PC-9 (cell line): ENCODE measurements at regions not wholly inside any gene's neighbourhood (a gene's known extent, or its start where the extent isn't known, plus 50 kb on each side); places are given as distances from the start of the nearest gene placed in this dataset.

Experiments used
- BruUV-seq: library from RNA; stranded (reverse); fragments of 400-500 nt; replicated peaks from 2 replicates; lab custom pipeline; 2021; lab: Mats Ljungman, UMichigan
- CTCF ChIA-PET: fragments of 300-600 bp; sonication (Branson Sonifier 250); formaldehyde crosslinking; loops from one replicate; lab custom pipeline; 2022; ENCODE audit warnings: antibody characterized with exemption; lab: Charles Lee
- POLR2A ChIA-PET: fragments of 300-600 bp; sonication (Branson Sonifier 250); formaldehyde crosslinking; loops from one replicate; lab custom pipeline; 2022; ENCODE audit warnings: antibody characterized with exemption; ENCODE audit not compliant: unreplicated experiment; lab: Charles Lee
- DNase-seq, 2 experiments: peaks; one replicate each; pipeline versions ENCODE4 v3.0.0 to v3.0.0-alpha.2; 2015 to 2022; ENCODE audit warnings: mixed read lengths in 1 of 2
- H2AFZ ChIP-seq: fragments of 200-600 bp; sonication (generic); 2 replicates; pipeline ENCODE4 v1.8.1; 2017; ENCODE audit warnings: antibody characterized with exemption
- H3F3A ChIP-seq: fragments of 200-600 bp; sonication (generic); 2 replicates; pipeline ENCODE4 v1.8.1; 2017; ENCODE audit warnings: antibody characterized with exemption, mild to moderate bottlenecking, low read depth; ENCODE audit not compliant: insufficient read depth
- H3K27ac ChIP-seq: fragments of 200-600 bp; sonication (generic); 2 replicates; pipeline ENCODE4 v1.6.1; 2016; ENCODE audit warnings: mixed run types
- H3K27me3 ChIP-seq: fragments of 200-600 bp; sonication (generic); 2 replicates; pipeline ENCODE4 v1.6.1; 2016; ENCODE audit warnings: low read depth, mixed run types; ENCODE audit not compliant: insufficient read depth
- H3K36me3 ChIP-seq: fragments of 200-600 bp; sonication (generic); 2 replicates; pipeline ENCODE4 v1.6.1; 2016; ENCODE audit warnings: low read depth, mixed run types
- H3K4me1 ChIP-seq: fragments of 200-600 bp; sonication (generic); replicated peaks from 2 replicates; pipeline ENCODE4 v1.6.1; 2016; ENCODE audit warnings: mixed run types; ENCODE audit not compliant: insufficient read depth
- H3K4me2 ChIP-seq: fragments of 200-600 bp; sonication (generic); 2 replicates; pipeline ENCODE4 v1.6.1; 2017; ENCODE audit warnings: mixed run types
- H3K4me3 ChIP-seq: fragments of 200-600 bp; sonication (generic); 2 replicates; pipeline ENCODE4 v1.6.1; 2016; ENCODE audit warnings: mixed run types
- H3K79me2 ChIP-seq: fragments of 200-600 bp; sonication (generic); 2 replicates; pipeline ENCODE4 v1.6.1; 2017; ENCODE audit warnings: low read depth, mixed run types
- H3K9me2 ChIP-seq: fragments of 200-600 bp; sonication (generic); 2 replicates; pipeline ENCODE4 v1.8.1; 2017; ENCODE audit warnings: mild to moderate bottlenecking; ENCODE audit not compliant: insufficient read depth
- H3K9me3 ChIP-seq: fragments of 200-600 bp; sonication (generic); 2 replicates; pipeline ENCODE4 v1.8.1; 2016; ENCODE audit warnings: low read depth; ENCODE audit not compliant: insufficient read depth
- H4K20me1 ChIP-seq: fragments of 200-600 bp; sonication (generic); 2 replicates; pipeline ENCODE4 v1.8.1; 2017; ENCODE audit not compliant: insufficient read depth
- CTCF ChIP-seq: fragments of 200-600 bp; sonication (generic); conservative IDR thresholded peaks from 2 replicates; pipeline ENCODE4 v1.6.1; 2017; ENCODE audit warnings: mixed run types, antibody characterized with exemption, mild to moderate bottlenecking, moderate library complexity
- EZH2 ChIP-seq: fragments of 200-600 bp; sonication (generic); IDR thresholded peaks from 2 replicates; pipeline ENCODE4 v1.8.0; 2017; ENCODE audit warnings: antibody characterized with exemption, low read depth
- intact Hi-C: fragments of 100-400 bp; cut with micrococcal nuclease; formaldehyde crosslinking; loops from one replicate; pipeline ENCODE4 v1.10.0; 2022; ENCODE audit not compliant: unreplicated experiment

GRCh38 chr5:18544421-18544820, 910.2 kb downstream of the TAF11L14 start:
- intact Hi-C loops = no loop called here
- TF ChIP-seq CTCF (no peak), EZH2 (no peak)
- no TSS peak for BruUV-seq

GRCh38 chr5:18546591-18546990, 912.3 kb downstream of the TAF11L14 start:
- POLR2A ChIA-PET = no interaction called here
- TF ChIP-seq CTCF (no peak), EZH2 (no peak)
- no peaks in the 10 kb centered on the region for H3F3A ChIP-seq
- no peaks in the 10 kb centered on the region for H3K36me3 ChIP-seq
- no peaks in the 10 kb centered on the region for H4K20me1 ChIP-seq
- intact Hi-C loops = no loop called here
- no peak overlapping the region for H3K4me2 ChIP-seq
- DNase-seq = no peak
- no peaks in the 10 kb centered on the region for H3K27me3 ChIP-seq
- H3K79me2 ChIP-seq = no peaks in the 10 kb centered on the region
- H3K9me3 ChIP-seq = no peaks in the 10 kb centered on the region; the same call in 1 of the 2 replicates
- no peaks in the 10 kb centered on the region for H3K9me2 ChIP-seq
- H3K27ac ChIP-seq = no peak overlapping the region
- CTCF ChIA-PET = no interaction called here
- H3K4me1 ChIP-seq = no peaks in the 10 kb centered on the region
- H2AFZ ChIP-seq = no peak overlapping the region
- BruUV-seq = no TSS peak
- H3K4me3 ChIP-seq = no peak overlapping the region

More at GRCh38 chr5:18544421-18544820, 910.2 kb downstream of the TAF11L14 start:
- Histone ChIP-seq H2AFZ (no peak overlapping the region), H3K9me2 (no peaks in the 10 kb centered on the region), H3K79me2 (no peaks in the 10 kb centered on the region), H3K4me3 (no peak overlapping the region), H3K4me2 (no peak overlapping the region), H3K4me1 (no peaks in the 10 kb centered on the region), H3K27ac (no peak overlapping the region), H3F3A (no peaks in the 10 kb centered on the region), H3K9me3 (no peaks in the 10 kb centered on the region), H4K20me1 (no peaks in the 10 kb centered on the region), H3K27me3 (no peaks in the 10 kb centered on the region), H3K36me3 (no peaks in the 10 kb centered on the region)
- CTCF ChIA-PET = no interaction called here
- POLR2A ChIA-PET = no interaction called here
- DNase-seq = no peak

DNA sequence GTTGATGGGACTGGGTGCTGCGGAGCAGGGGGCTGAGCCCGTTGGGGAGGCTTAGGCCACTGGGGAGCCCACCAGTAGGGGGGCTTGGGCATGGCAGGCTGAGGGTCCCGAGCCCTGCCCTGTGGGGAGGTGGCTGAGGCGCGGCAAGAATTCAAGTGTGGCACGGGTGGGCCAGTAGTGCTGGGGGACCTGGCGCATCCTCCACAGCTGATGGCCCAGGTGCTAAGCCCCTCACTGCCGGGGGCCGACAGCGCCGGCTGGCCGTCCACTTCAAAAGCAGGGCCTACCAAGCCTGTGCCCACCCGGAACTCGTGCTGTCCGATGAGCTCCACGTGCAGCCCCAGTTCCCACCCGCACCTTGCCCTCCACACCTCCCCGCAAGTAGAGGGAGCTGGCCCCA, 917.5 kb downstream of the TAF11L14 start:
- POLR2A ChIA-PET = interaction anchor here (0.6 kb wide), 1 partner anchor 61 kb away, joined by 8 read pairs; no protein-coding TSS in a partner anchor
- no peaks in the 10 kb centered on the region for H3K9me2 ChIP-seq

More for the DNA sequence above, 917.5 kb downstream of the TAF11L14 start:
- Histone ChIP-seq H3K4me3 (no peak overlapping the region), H3K9me3 (no peaks in the 10 kb centered on the region; the same call in 1 of the 2 replicates), H3K27me3 (no peaks in the 10 kb centered on the region), H3K79me2 (no peaks in the 10 kb centered on the region), H3F3A (no peaks in the 10 kb centered on the region), H2AFZ (no peak overlapping the region), H3K4me2 (no peak overlapping the region), H3K36me3 (no peaks in the 10 kb centered on the region), H4K20me1 (no peaks in the 10 kb centered on the region), H3K27ac (no peak overlapping the region), H3K4me1 (peaks cover 8% of the 10 kb centered on the region; the same call in 1 of the 2 replicates)
- no peak for TF ChIP-seq EZH2
- no peak for TF ChIP-seq CTCF
- DNase-seq = no peak
- CTCF ChIA-PET = interaction anchor here (0.6 kb wide), 1 partner anchor 87 kb away, joined by 20 read pairs; no protein-coding TSS in a partner anchor
- no TSS peak for BruUV-seq
- intact Hi-C loops = no loop called here
